ENCODE measurements at regions not wholly inside any gene's neighbourhood (a gene's known extent, or its start where the extent isn't known, plus 50 kb on each side); places are given as distances from the start of the nearest gene placed in this dataset.

GRCh38 chr18:57922885-57923284 is 119.8 kb upstream of the ATP8B1 start:
- DNase-seq (ENCODE audit: low spot score): no peak
- in situ Hi-C loops (cut with MboI; ENCODE audit: low sequenced_read_pairs, unreplicated experiment): no loop called here

GRCh38 chr18:57921708-57922107 is 118.6 kb upstream of the ATP8B1 start:
- TF ChIP-seq CTCF (IDR thresholded peaks at IDR 0.05; ENCODE audit: borderline replicate concordance, control extremely low read depth, extremely low read depth, insufficient read depth, missing control alignments): no peak
- in situ Hi-C loops (cut with MboI; ENCODE audit: low sequenced_read_pairs, unreplicated experiment): no loop called here
- DNase-seq (ENCODE audit: low spot score): no peak

More at GRCh38 chr18:57922885-57923284, 119.8 kb upstream of the ATP8B1 start:
- TF ChIP-seq CTCF (IDR thresholded peaks at IDR 0.05; ENCODE audit: borderline replicate concordance, control extremely low read depth, extremely low read depth, insufficient read depth, missing control alignments): no peak

- in situ Hi-C loops (cut with MboI; ENCODE audit: low sequenced_read_pairs, unreplicated experiment): no loop called here
- DNase-seq (ENCODE audit: low spot score): no peak
- TF ChIP-seq CTCF (IDR thresholded peaks at IDR 0.05; ENCODE audit: borderline replicate concordance, control extremely low read depth, extremely low read depth, insufficient read depth, missing control alignments): no peak
Observed at GRCh38 chr18:57920036-57920435, 116.9 kb upstream of the ATP8B1 start.

- no peak for DNase-seq (ENCODE audit: low spot score)
- in situ Hi-C loops (cut with MboI; ENCODE audit: low sequenced_read_pairs, unreplicated experiment): no loop called here
- no peak for TF ChIP-seq CTCF (IDR thresholded peaks at IDR 0.05; ENCODE audit: borderline replicate concordance, control extremely low read depth, extremely low read depth, insufficient read depth, missing control alignments)
Observed at GRCh38 chr18:57918601-57919000, 115.5 kb upstream of the ATP8B1 start.

GRCh38 chr18:57916684-57917083 is 113.6 kb upstream of the ATP8B1 start:
- DNase-seq (ENCODE audit: low spot score): no peak
- TF ChIP-seq CTCF (IDR thresholded peaks at IDR 0.05; ENCODE audit: borderline replicate concordance, control extremely low read depth, extremely low read depth, insufficient read depth, missing control alignments): no peak
- in situ Hi-C loops (cut with MboI; ENCODE audit: low sequenced_read_pairs, unreplicated experiment): no loop called here

- no peak for TF ChIP-seq CTCF (IDR thresholded peaks at IDR 0.05; ENCODE audit: borderline replicate concordance, control extremely low read depth, extremely low read depth, insufficient read depth, missing control alignments)
- no peak for DNase-seq (ENCODE audit: low spot score)
- in situ Hi-C loops (cut with MboI; ENCODE audit: low sequenced_read_pairs, unreplicated experiment): no loop called here
Observed at GRCh38 chr18:57915865-57916582, 112.9 kb upstream of the ATP8B1 start.
